ENCODE measurements at regions not wholly inside any gene's neighbourhood (a gene's known extent, or its start where the extent isn't known, plus 50 kb on each side); places are given as distances from the start of the nearest gene placed in this dataset.
A peak's percentile ranks its signal among the peaks of the same experiment; 100 is the strongest.

DNA sequence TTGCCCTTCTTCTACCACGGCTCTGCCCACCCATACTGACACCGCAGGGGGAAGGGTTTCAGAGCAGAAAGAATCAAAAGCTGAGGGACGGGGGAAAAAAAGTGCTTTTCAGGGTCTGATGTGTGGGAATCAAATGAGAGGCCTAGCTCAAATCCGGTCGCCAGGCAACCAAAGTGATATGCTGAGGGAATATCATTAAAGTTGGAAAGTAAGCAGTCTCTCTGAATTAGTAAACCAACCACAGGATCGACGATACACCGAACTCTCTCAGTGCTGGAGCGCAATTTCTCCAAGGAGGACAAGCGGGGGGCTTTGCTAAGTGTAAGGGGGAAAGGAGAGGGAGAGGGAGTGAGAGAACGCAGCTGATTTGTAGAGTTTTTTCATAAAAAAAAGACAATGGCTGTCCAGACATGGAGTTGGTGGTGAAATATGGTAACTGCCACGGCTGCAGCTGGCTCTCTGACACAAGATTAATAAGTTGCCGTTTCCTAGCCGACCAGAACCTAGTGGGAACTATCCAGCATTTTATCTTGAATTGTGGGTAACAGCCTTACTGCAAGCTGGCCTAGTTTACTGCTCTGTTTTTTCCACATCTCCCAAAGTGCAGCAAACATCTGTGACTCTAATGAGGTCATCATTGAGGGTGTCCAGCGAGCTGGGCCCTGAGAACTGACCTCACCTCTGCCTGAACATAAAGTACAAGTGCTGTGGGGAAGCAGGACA, 530.2 kb downstream of the SOX2 start:
- TF ChIP-seq POLR2AphosphoS5 (IDR thresholded peaks at IDR 0.05) (peak in 1 of 2 donors; percentile 37), EP300 (IDR thresholded peaks at IDR 0.05) (no peak), POLR2A (IDR thresholded peaks at IDR 0.05; ENCODE audit: low read depth) (no peak)
- TF ChIP-seq, protein P1, sequence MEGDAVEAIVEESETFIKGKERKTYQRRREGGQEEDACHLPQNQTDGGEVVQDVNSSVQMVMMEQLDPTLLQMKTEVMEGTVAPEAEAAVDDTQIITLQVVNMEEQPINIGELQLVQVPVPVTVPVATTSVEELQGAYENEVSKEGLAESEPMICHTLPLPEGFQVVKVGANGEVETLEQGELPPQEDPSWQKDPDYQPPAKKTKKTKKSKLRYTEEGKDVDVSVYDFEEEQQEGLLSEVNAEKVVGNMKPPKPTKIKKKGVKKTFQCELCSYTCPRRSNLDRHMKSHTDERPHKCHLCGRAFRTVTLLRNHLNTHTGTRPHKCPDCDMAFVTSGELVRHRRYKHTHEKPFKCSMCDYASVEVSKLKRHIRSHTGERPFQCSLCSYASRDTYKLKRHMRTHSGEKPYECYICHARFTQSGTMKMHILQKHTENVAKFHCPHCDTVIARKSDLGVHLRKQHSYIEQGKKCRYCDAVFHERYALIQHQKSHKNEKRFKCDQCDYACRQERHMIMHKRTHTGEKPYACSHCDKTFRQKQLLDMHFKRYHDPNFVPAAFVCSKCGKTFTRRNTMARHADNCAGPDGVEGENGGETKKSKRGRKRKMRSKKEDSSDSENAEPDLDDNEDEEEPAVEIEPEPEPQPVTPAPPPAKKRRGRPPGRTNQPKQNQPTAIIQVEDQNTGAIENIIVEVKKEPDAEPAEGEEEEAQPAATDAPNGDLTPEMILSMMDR (IDR thresholded peaks at IDR 0.05) = no peak
- no peaks in the 10 kb centered on the region for H3K9me3 ChIP-seq
- DNase-seq (ENCODE audit: extremely low spot score) = no peak
- H3K36me3 ChIP-seq = no peaks in the 10 kb centered on the region
- peak overlapping the region; percentile 46 to 72 (median 62) for H3K27ac ChIP-seq (replicated peaks in 1 of 4)
- intact Hi-C loops (cut with DNase I) = no loop called here
- no peaks in the 10 kb centered on the region for H3K27me3 ChIP-seq
- H3K4me1 ChIP-seq = peaks cover 7 to 24% (median 17%) of the 10 kb centered on the region in 4 donors
- WGBS = 42% methylated on average over 15 of the region's 15 CpGs
- H3K4me3 ChIP-seq = no peak overlapping the region

DNA sequence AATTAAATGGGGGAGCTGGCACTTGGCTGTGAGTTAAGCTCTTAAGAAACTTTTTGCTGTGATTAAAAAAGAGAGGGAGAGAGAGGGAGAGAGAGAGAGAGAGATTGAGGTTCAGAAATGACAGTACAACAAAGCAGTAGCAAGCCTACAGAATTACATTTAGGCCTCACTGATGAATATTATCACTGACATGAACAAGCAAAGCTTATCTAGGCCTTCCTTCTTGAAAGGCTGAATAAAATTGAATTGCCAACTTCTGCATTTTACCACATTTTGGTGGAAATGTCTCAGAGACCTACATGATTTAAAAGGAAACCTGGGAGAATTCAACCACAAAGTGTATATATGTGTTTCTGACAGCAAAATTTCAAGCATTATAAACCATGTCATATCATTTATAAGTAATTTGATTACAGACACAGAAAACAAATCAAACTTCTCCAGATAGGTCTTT, 530.8 kb downstream of the SOX2 start:
- peak overlapping the region; percentile 21 to 72 (median 46) for H3K27ac ChIP-seq (replicated peaks in 1 of 4)
- peaks cover 7 to 24% (median 17%) of the 10 kb centered on the region in 4 donors for H3K4me1 ChIP-seq
- H3K9me3 ChIP-seq = no peaks in the 10 kb centered on the region
- H3K36me3 ChIP-seq = no peaks in the 10 kb centered on the region
- no peak for TF ChIP-seq POLR2A (IDR thresholded peaks at IDR 0.05; ENCODE audit: low read depth)
- TF ChIP-seq POLR2AphosphoS5 (IDR thresholded peaks at IDR 0.05) = no peak
- no peak for TF ChIP-seq EP300 (IDR thresholded peaks at IDR 0.05)
- TF ChIP-seq, protein P1 (IDR thresholded peaks at IDR 0.05) = no peak
- no peak overlapping the region for H3K4me3 ChIP-seq
- no peaks in the 10 kb centered on the region for H3K27me3 ChIP-seq
- intact Hi-C loops (cut with DNase I) = no loop called here
- DNase-seq (ENCODE audit: extremely low spot score) = no peak

DNA sequence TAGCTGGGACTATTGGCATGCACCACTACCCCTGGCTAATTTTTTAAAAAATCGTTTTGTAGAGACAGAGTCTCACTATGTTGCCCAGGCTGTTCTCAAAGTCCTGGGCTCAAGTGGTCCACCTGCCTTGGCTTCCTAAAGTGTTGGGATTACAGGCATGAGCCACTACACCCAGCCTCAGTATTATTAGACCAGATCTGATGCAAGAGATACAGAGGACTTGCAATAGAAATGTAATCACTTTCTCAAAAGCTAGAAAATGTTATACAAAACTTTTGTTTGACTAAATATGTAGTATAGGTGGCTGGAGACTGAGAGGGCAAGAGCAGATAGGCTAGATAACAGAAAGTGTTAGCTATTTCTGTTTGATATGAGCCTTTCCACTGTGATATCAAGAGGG, 531.9 kb downstream of the SOX2 start:
- Histone ChIP-seq H3K36me3 (no peaks in the 10 kb centered on the region), H3K27me3 (no peaks in the 10 kb centered on the region), H3K9me3 (no peaks in the 10 kb centered on the region), H3K4me1 (peaks cover 7 to 24% (median 17%) of the 10 kb centered on the region in 4 donors), H3K27ac (replicated peaks in 1 of 4) (no peak overlapping the region), H3K4me3 (no peak overlapping the region)
- no peak for DNase-seq (ENCODE audit: extremely low spot score)
- TF ChIP-seq POLR2A (IDR thresholded peaks at IDR 0.05; ENCODE audit: low read depth) (no peak), POLR2AphosphoS5 (IDR thresholded peaks at IDR 0.05) (no peak), EP300 (IDR thresholded peaks at IDR 0.05) (no peak)
- TF ChIP-seq, protein P1 (IDR thresholded peaks at IDR 0.05) = no peak
- intact Hi-C loops (cut with DNase I) = no loop called here
- 30% methylated on average over 1 of the region's 1 CpG for WGBS

DNA sequence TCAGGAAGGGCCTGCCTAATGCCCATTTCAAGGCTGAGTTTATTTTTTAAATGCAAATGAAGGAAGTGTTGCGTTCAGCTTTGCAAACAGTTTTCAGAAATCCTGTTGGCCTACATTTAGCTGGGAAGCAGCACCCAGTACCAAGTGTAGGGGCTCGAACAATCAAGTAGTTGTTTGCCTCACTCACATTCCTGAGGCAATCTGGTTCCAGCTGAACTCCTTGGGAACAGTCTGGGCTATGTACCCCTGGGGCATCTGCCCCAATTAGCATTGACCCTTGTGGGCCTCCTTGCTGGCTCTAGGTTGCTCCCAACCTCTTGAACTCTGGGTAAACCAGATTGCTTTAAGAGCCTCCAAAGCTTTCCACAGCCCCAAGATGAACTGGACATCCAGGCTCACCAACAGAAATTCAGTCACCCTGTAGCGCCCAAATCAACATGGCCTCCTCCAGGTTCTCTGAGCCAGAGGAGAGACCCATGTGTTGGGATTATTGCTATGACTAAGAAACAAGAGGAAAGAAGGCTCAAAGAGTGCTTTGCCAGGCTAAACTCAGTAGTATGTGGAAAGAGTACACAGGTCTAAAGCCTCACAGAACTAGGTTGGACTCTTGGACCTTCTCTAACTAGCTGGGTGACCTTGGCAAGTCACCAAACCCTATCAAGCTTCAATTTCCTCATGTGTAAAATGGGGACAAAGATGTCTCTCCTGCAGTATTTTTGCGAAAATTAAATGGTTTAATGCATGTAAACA, 532.7 kb downstream of the SOX2 start:
- WGBS = 80% methylated on average over 4 of the region's 4 CpGs
- Histone ChIP-seq H3K36me3 (no peaks in the 10 kb centered on the region), H3K27ac (replicated peaks in 1 of 4) (no peak overlapping the region), H3K9me3 (no peaks in the 10 kb centered on the region), H3K27me3 (no peaks in the 10 kb centered on the region), H3K4me3 (no peak overlapping the region), H3K4me1 (peaks cover 7 to 24% (median 17%) of the 10 kb centered on the region in 4 donors)
- intact Hi-C loops (cut with DNase I) = no loop called here
- DNase-seq (ENCODE audit: extremely low spot score) = no peak
- no peak for TF ChIP-seq POLR2A (IDR thresholded peaks at IDR 0.05; ENCODE audit: low read depth)

DNA sequence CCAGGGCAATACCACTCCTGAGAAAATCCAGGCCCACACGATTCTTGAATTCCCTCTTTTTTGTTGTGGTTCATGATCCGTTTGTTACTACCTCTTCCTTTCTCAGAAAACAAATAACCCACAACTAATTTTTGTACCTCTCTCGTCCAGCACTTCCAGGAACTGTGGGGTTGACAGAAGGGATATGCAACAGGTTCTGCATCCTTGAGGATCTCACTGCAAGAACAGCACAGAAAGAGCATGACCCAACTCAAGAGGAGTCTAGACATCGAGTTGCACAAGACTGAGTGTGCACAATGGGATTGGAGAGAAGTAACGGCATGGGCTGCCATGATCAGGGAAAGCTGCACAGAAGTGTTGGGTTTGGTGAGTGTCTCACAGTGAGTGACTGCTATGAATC, 533.3 kb downstream of the SOX2 start:
- intact Hi-C loops (cut with DNase I) = no loop called here

More for the DNA sequence above, 533.3 kb downstream of the SOX2 start:
- 89% methylated on average over 5 of the region's 5 CpGs for WGBS
- no peaks in the 10 kb centered on the region for H3K36me3 ChIP-seq
- TF ChIP-seq POLR2AphosphoS5 (IDR thresholded peaks at IDR 0.05) (no peak), EP300 (IDR thresholded peaks at IDR 0.05) (no peak), POLR2A (IDR thresholded peaks at IDR 0.05; ENCODE audit: low read depth) (no peak)
- TF ChIP-seq, protein P1 (IDR thresholded peaks at IDR 0.05) = no peak
- H3K9me3 ChIP-seq = no peaks in the 10 kb centered on the region
- DNase-seq (ENCODE audit: extremely low spot score) = no peak
- H3K27ac ChIP-seq (replicated peaks in 1 of 4) = no peak overlapping the region
- H3K4me1 ChIP-seq = peaks cover 7 to 24% (median 17%) of the 10 kb centered on the region in 4 donors
- H3K4me3 ChIP-seq = no peak overlapping the region
- no peaks in the 10 kb centered on the region for H3K27me3 ChIP-seq

Measured in esophagus muscularis mucosa (tissue), 4 donors.